ENCODE measurements at regions not wholly inside any gene's neighbourhood (a gene's known extent, or its start where the extent isn't known, plus 50 kb on each side); places are given as distances from the start of the nearest gene placed in this dataset.

- DNase-seq: no peak
These were observed 146.5 kb downstream of the NSG2 start for GRCh38 chr5:174191850-174192655.

GRCh38 chr5:174192901-174193300 lies 147.4 kb downstream of the NSG2 start:
- no peak for DNase-seq

- no peak for DNase-seq
These were observed 150.0 kb downstream of the NSG2 start for GRCh38 chr5:174195517-174195916.

GRCh38 chr5:174197929-174198328 lies 152.4 kb downstream of the NSG2 start:
- no peak for DNase-seq

- DNase-seq: no peak
These were observed 153.0 kb downstream of the NSG2 start for GRCh38 chr5:174198541-174198940.

- no peak for DNase-seq
These were observed 157.5 kb downstream of the NSG2 start for GRCh38 chr5:174202996-174203395.

- no peak for DNase-seq
These were observed 159.2 kb downstream of the NSG2 start for GRCh38 chr5:174204535-174205313.

- DNase-seq: no peak
These were observed 160.4 kb downstream of the NSG2 start for GRCh38 chr5:174205939-174206338.

- DNase-seq: no peak
These were observed 165.2 kb downstream of the NSG2 start for GRCh38 chr5:174210596-174211276.

GRCh38 chr5:174211277-174211626 lies 165.7 kb downstream of the NSG2 start:
- DNase-seq: no peak

- DNase-seq: no peak
These were observed 172.0 kb downstream of the NSG2 start for GRCh38 chr5:174217527-174217926.

GRCh38 chr5:174218162-174218561 lies 172.7 kb downstream of the NSG2 start:
- DNase-seq: no peak

- no peak for DNase-seq
These were observed 174.9 kb downstream of the NSG2 start for GRCh38 chr5:174220417-174220816.

- DNase-seq: no peak
These were observed 175.9 kb downstream of the NSG2 start for GRCh38 chr5:174221436-174221835.

- no peak for DNase-seq
These were observed 176.4 kb downstream of the NSG2 start for GRCh38 chr5:174221946-174222345.

- DNase-seq: no peak
These were observed 177.4 kb downstream of the NSG2 start for GRCh38 chr5:174222891-174223290.

- no peak for DNase-seq
These were observed 177.8 kb downstream of the NSG2 start for GRCh38 chr5:174223355-174223754.

GRCh38 chr5:174229068-174229467 lies 183.6 kb downstream of the NSG2 start:
- no peak for DNase-seq

GRCh38 chr5:174229514-174230370 lies 184.2 kb downstream of the NSG2 start:
- no peak for DNase-seq

- DNase-seq: no peak
These were observed 186.5 kb downstream of the NSG2 start for GRCh38 chr5:174231956-174232487.

- DNase-seq: no peak
These were observed 188.9 kb downstream of the NSG2 start for GRCh38 chr5:174234388-174234787.

GRCh38 chr5:174235221-174236011 lies 189.9 kb downstream of the NSG2 start:
- no peak for DNase-seq

All from activated T-cell treated with anti-CD3 and anti-CD28 coated beads for 4 hours (primary cell).